ENCODE measurements at regions not wholly inside any gene's neighbourhood (a gene's known extent, or its start where the extent isn't known, plus 50 kb on each side); places are given as distances from the start of the nearest gene placed in this dataset.

GRCh38 chr6:87828044-87828443 lies 126.0 kb upstream of the AKIRIN2 start:
- TF ChIP-seq, protein P1, sequence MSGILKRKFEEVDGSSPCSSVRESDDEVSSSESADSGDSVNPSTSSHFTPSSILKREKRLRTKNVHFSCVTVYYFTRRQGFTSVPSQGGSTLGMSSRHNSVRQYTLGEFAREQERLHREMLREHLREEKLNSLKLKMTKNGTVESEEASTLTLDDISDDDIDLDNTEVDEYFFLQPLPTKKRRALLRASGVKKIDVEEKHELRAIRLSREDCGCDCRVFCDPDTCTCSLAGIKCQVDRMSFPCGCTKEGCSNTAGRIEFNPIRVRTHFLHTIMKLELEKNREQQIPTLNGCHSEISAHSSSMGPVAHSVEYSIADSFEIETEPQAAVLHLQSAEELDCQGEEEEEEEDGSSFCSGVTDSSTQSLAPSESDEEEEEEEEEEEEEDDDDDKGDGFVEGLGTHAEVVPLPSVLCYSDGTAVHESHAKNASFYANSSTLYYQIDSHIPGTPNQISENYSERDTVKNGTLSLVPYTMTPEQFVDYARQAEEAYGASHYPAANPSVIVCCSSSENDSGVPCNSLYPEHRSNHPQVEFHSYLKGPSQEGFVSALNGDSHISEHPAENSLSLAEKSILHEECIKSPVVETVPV (CRISPR knock-in tag; IDR thresholded peaks at IDR 0.05), result no peak
- no peak for TF ChIP-seq PATZ1 (CRISPR knock-in tag; IDR thresholded peaks at IDR 0.05; ENCODE audit: borderline replicate concordance)
- TF ChIP-seq TSHZ2 (CRISPR knock-in tag; IDR thresholded peaks at IDR 0.05), result no peak
- no peak for TF ChIP-seq SNAI2 (CRISPR knock-in tag; IDR thresholded peaks at IDR 0.05)
- no peak for TF ChIP-seq OSR1 (CRISPR knock-in tag; IDR thresholded peaks at IDR 0.05)
- TF ChIP-seq, protein P2, sequence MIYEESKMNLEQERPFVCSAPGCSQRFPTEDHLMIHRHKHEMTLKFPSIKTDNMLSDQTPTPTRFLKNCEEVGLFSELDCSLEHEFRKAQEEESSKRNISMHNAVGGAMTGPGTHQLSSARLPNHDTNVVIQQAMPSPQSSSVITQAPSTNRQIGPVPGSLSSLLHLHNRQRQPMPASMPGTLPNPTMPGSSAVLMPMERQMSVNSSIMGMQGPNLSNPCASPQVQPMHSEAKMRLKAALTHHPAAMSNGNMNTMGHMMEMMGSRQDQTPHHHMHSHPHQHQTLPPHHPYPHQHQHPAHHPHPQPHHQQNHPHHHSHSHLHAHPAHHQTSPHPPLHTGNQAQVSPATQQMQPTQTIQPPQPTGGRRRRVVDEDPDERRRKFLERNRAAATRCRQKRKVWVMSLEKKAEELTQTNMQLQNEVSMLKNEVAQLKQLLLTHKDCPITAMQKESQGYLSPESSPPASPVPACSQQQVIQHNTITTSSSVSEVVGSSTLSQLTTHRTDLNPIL (CRISPR knock-in tag; IDR thresholded peaks at IDR 0.05; ENCODE audit: low read depth), result no peak
- TF ChIP-seq, protein P3, sequence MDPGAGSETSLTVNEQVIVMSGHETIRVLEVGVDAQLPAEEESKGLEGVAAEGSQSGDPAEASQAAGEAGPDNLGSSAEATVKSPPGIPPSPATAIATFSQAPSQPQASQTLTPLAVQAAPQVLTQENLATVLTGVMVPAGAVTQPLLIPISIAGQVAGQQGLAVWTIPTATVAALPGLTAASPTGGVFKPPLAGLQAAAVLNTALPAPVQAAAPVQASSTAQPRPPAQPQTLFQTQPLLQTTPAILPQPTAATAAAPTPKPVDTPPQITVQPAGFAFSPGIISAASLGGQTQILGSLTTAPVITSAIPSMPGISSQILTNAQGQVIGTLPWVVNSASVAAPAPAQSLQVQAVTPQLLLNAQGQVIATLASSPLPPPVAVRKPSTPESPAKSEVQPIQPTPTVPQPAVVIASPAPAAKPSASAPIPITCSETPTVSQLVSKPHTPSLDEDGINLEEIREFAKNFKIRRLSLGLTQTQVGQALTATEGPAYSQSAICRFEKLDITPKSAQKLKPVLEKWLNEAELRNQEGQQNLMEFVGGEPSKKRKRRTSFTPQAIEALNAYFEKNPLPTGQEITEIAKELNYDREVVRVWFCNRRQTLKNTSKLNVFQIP (CRISPR knock-in tag; IDR thresholded peaks at IDR 0.05; ENCODE audit: borderline replicate concordance, low read depth), result no peak
- ATAC-seq, result no peak

DNA sequence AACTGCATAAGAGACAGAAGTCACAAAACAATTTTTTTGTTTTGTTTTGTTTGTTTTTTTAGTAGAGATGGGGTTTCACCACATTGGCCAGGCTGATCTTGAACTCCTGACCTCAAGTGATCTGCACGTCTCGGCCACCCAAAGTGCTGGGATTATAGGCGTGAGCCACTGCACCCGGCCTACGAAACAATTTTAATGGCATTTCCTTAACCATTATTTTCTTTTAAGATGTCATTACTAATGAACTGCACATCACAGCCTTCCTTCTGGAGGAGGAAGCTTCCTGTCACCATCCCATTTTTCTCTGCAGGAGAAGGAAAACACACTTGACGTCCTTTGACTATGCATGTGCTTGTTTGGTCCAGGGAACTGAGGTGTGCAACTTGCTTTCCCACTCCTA lies 125.3 kb upstream of the AKIRIN2 start:
- no peak for ATAC-seq
- no peak for TF ChIP-seq ZFP30 (CRISPR knock-in tag; IDR thresholded peaks at IDR 0.05)
- TF ChIP-seq ZNF565 (CRISPR knock-in tag; conservative IDR thresholded peaks at IDR 0.05; ENCODE audit: low read depth), result no peak
- TF ChIP-seq, protein P3 (CRISPR knock-in tag; IDR thresholded peaks at IDR 0.05; ENCODE audit: borderline replicate concordance, low read depth), result no peak
- TF ChIP-seq ZNF8 (CRISPR knock-in tag; IDR thresholded peaks at IDR 0.05), result no peak
- TF ChIP-seq ZFP3 (CRISPR knock-in tag; IDR thresholded peaks at IDR 0.05), result no peak

DNA sequence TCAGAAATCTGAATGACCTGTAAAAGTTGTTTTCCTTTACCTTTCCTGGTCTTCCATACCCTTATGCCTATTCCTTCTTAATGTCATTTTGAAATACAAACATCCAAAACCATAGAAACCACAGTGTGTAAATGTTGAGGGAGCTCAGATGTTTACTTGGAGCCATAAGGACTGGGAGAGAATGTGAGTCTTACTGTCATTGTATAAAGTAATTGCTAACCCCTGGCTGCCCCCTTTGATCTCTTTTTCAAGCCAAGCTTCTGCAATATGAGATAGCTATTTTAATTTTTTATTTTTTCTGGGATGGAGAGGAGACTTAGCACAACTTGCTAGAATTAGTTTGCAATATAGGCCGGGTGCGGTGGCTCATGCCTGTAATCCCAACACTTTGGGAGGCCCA lies 124.4 kb upstream of the AKIRIN2 start:
- TF ChIP-seq ZNF70 (CRISPR knock-in tag; IDR thresholded peaks at IDR 0.05), result no peak
- no peak for TF ChIP-seq PPARA (CRISPR knock-in tag; IDR thresholded peaks at IDR 0.05; ENCODE audit: borderline replicate concordance)
- TF ChIP-seq ZC3H10 (CRISPR knock-in tag; IDR thresholded peaks at IDR 0.05), result no peak
- TF ChIP-seq SNAI2 (CRISPR knock-in tag; IDR thresholded peaks at IDR 0.05), result no peak
- TF ChIP-seq ZNF565 (CRISPR knock-in tag; conservative IDR thresholded peaks at IDR 0.05; ENCODE audit: low read depth), result no peak
- ATAC-seq, result no peak

GRCh38 chr6:87825821-87826221 lies 123.8 kb upstream of the AKIRIN2 start:
- ATAC-seq, result no peak
- TF ChIP-seq RARB (CRISPR knock-in tag; IDR thresholded peaks at IDR 0.05) (no peak), TOX (CRISPR knock-in tag; IDR thresholded peaks at IDR 0.05; ENCODE audit: borderline replicate concordance) (no peak), ZNF8 (CRISPR knock-in tag; IDR thresholded peaks at IDR 0.05) (no peak), ESRRG (CRISPR knock-in tag; IDR thresholded peaks at IDR 0.05) (no peak), PATZ1 (CRISPR knock-in tag; IDR thresholded peaks at IDR 0.05; ENCODE audit: borderline replicate concordance) (no peak), TSHZ2 (CRISPR knock-in tag; IDR thresholded peaks at IDR 0.05) (no peak), ZNF70 (CRISPR knock-in tag; IDR thresholded peaks at IDR 0.05) (no peak), OSR1 (CRISPR knock-in tag; IDR thresholded peaks at IDR 0.05) (no peak), PPARA (CRISPR knock-in tag; IDR thresholded peaks at IDR 0.05; ENCODE audit: borderline replicate concordance) (no peak)
- TF ChIP-seq, protein P2 (CRISPR knock-in tag; IDR thresholded peaks at IDR 0.05; ENCODE audit: low read depth), result no peak
